Spleen (tissue), 11 donors: ENCODE measurements at regions not wholly inside any gene's neighbourhood (a gene's known extent, or its start where the extent isn't known, plus 50 kb on each side); places are given as distances from the start of the nearest gene placed in this dataset.

Experiments used
- DNase-seq: peaks from one replicate; pipeline ENCODE4 v3.0.0-alpha.2; 2020
- H3K27ac ChIP-seq, 8 donors: fragments of 200-600 bp; sonication (generic) in 7 of 8; 1 replicate in 4 of 8; 2 replicates in 4 of 8; pipeline versions ENCODE4 v1.5.0 to v1.8.0; 2016 to 2021; ENCODE audit warnings: inconsistent platforms in 4 of 8, mild to moderate bottlenecking in 4 of 8, moderate library complexity in 1 of 8
- H3K27me3 ChIP-seq, 7 donors: fragments of 200-600 bp; sonication (generic) in 6 of 7; replicated peaks in 1 of 7; 1 replicate in 4 of 7; 2 replicates in 3 of 7; pipeline versions ENCODE4 v1.5.0 to v1.8.0; 2016 to 2021; ENCODE audit warnings: inconsistent platforms in 3 of 7, mild to moderate bottlenecking in 1 of 7
- H3K36me3 ChIP-seq, 6 donors: fragments of 200-600 bp; sonication (generic) in 5 of 6; 1 replicate in 4 of 6; 2 replicates in 2 of 6; pipeline versions ENCODE4 v1.5.0 to v1.8.0; 2016 to 2021; ENCODE audit warnings: inconsistent platforms in 2 of 6
- H3K4me1 ChIP-seq, 6 donors: fragments of 200-600 bp; sonication (generic) in 5 of 6; 1 replicate in 3 of 6; 2 replicates in 3 of 6; pipeline versions ENCODE4 v1.5.0 to v1.8.0; 2016 to 2021; ENCODE audit warnings: inconsistent platforms in 3 of 6
- H3K4me3 ChIP-seq, 8 donors: fragments of 200-600 bp; sonication (generic) in 7 of 8; 1 replicate in 4 of 8; 2 replicates in 4 of 8; pipeline versions ENCODE4 v1.5.0 to v1.8.0; 2016 to 2021; ENCODE audit warnings: inconsistent platforms in 4 of 8, mild to moderate bottlenecking in 4 of 8, moderate library complexity in 2 of 8
- H3K9me3 ChIP-seq, 8 donors: fragments of 200-600 bp; sonication (generic) in 7 of 8; 1 replicate in 4 of 8; 2 replicates in 4 of 8; pipeline versions ENCODE4 v1.5.0 to v1.8.0; 2016 to 2021; ENCODE audit warnings: inconsistent platforms in 4 of 8
- CTCF ChIP-seq, 11 experiments: fragments of 200-600 bp in 7 of 11; fragments of 450-650 bp in 4 of 11; sonication (generic) in 4 of 11; IDR thresholded peaks in 8 of 11; conservative IDR thresholded peaks in 3 of 11; 1 replicate in 7 of 11; 2 replicates in 4 of 11; pipeline versions ENCODE4 v1.4.0 to v1.8.0; 2016 to 2021; ENCODE audit warnings: antibody characterized with exemption in 11 of 11, inconsistent platforms in 4 of 11, mild to moderate bottlenecking in 1 of 11
- POLR2A ChIP-seq, 3 donors: fragments of 450-650 bp; IDR thresholded peaks; one replicate each; pipeline ENCODE4 v1.5.1; 2017; ENCODE audit warnings: antibody characterized with exemption in 3 of 3, mild to moderate bottlenecking in 1 of 3
- POLR2AphosphoS5 ChIP-seq, 3 donors: sonication (generic); formaldehyde crosslinking; IDR thresholded peaks; one replicate each; pipeline ENCODE4 v1.5.1; 2017; ENCODE audit warnings: antibody characterized with exemption in 3 of 3
- WGBS, 5 donors: extraction: QIAGEN DNeasy Blood & Tissue Kit in 3 of 5; methylation state at CpG; one replicate each; pipeline versions ENCODE4 v1.1.5 to v1.1.7; 2013 to 2018; 5-methylcytosine and 5-hydroxymethylcytosine counted together
- intact Hi-C: fragments of 100-400 bp; cut with DNase I; formaldehyde crosslinking; loops from one replicate; pipeline ENCODE4 v1.15.0; 2023; ENCODE audit warnings: low total_unique reads
- donor health status: healthy with polysubstance abuse.
- donor health status: DM: no; HTN: no; CAD: no; lungs with moderate emphysema.
- donor health status: DM: no; HTN: no; CAD: no.
- donor health status: Bipolar disorder and iron deficiency.
- donor health status: healthy.
- donor health status: DM: no; HTN: no; CAD: no.
- donor health status: DM: yes; HTN: yes; CAD: no.

GRCh38 chr2:111653913-111654312 lies 230.1 kb downstream of the ANAPC1 start:
- Histone ChIP-seq H3K36me3 (no peaks in the 10 kb centered on the region), H3K27me3 (no peaks in the 10 kb centered on the region), H3K9me3 (no peaks in the 10 kb centered on the region), H3K4me3 (no peak overlapping the region), H3K27ac (no peak overlapping the region), H3K4me1 (peaks cover 0 to under 1% (median 0%) of the 10 kb centered on the region in 6 donors)
- intact Hi-C loops: no loop called here
- TF ChIP-seq POLR2A (IDR thresholded peaks at IDR 0.05) (no peak), POLR2AphosphoS5 (IDR thresholded peaks at IDR 0.05) (no peak), CTCF (IDR thresholded peaks at IDR 0.05 in 8 of 11, conservative IDR thresholded peaks at IDR 0.05 in 3 of 11) (no peak)
- no peak for DNase-seq
- WGBS, 5 donors: 83 to 98% (median 95%) methylated on average over 3 to 4 of the region's 4 CpGs

- no peaks in the 10 kb centered on the region for H3K36me3 ChIP-seq
- no peak overlapping the region for H3K27ac ChIP-seq
- no peaks in the 10 kb centered on the region for H3K27me3 ChIP-seq
- H3K9me3 ChIP-seq: no peaks in the 10 kb centered on the region
- no peak for DNase-seq
- peaks cover 0 to 10% (median 0%) of the 10 kb centered on the region in 6 donors for H3K4me1 ChIP-seq
- H3K4me3 ChIP-seq: no peak overlapping the region
- 85 to 90% (median 89%) methylated on average over 5 of the region's 5 CpGs for WGBS, 5 donors
- intact Hi-C loops: no loop called here
- TF ChIP-seq CTCF (IDR thresholded peaks at IDR 0.05 in 8 of 11, conservative IDR thresholded peaks at IDR 0.05 in 3 of 11): no peak
- no peak for TF ChIP-seq POLR2A (IDR thresholded peaks at IDR 0.05)
- TF ChIP-seq POLR2AphosphoS5 (IDR thresholded peaks at IDR 0.05): no peak
These were observed 229.2 kb downstream of the ANAPC1 start for GRCh38 chr2:111654829-111655228.

- Histone ChIP-seq H3K36me3 (no peaks in the 10 kb centered on the region), H3K27ac (no peak overlapping the region), H3K9me3 (no peaks in the 10 kb centered on the region), H3K4me1 (peaks cover 0 to 16% (median 1%) of the 10 kb centered on the region in 6 donors), H3K27me3 (no peaks in the 10 kb centered on the region), H3K4me3 (no peak overlapping the region)
- intact Hi-C loops: no loop called here
- WGBS, 5 donors: 83 to 90% (median 89%) methylated on average over 6 to 9 of the region's 9 CpGs
- DNase-seq: no peak
- TF ChIP-seq POLR2A (IDR thresholded peaks at IDR 0.05) (no peak), POLR2AphosphoS5 (IDR thresholded peaks at IDR 0.05) (no peak), CTCF (IDR thresholded peaks at IDR 0.05 in 8 of 11, conservative IDR thresholded peaks at IDR 0.05 in 3 of 11) (no peak)
These were observed 227.6 kb downstream of the ANAPC1 start for GRCh38 chr2:111656436-111656835.

GRCh38 chr2:111656894-111657293 lies 227.1 kb downstream of the ANAPC1 start:
- Histone ChIP-seq H3K4me1 (peaks cover 0 to 18% (median 1%) of the 10 kb centered on the region in 6 donors), H3K27me3 (no peaks in the 10 kb centered on the region), H3K9me3 (no peaks in the 10 kb centered on the region), H3K36me3 (no peaks in the 10 kb centered on the region), H3K4me3 (no peak overlapping the region), H3K27ac (no peak overlapping the region)
- DNase-seq: no peak
- 77 to 92% (median 84%) methylated on average over 11 of the region's 11 CpGs for WGBS, 5 donors
- TF ChIP-seq CTCF (IDR thresholded peaks at IDR 0.05 in 8 of 11, conservative IDR thresholded peaks at IDR 0.05 in 3 of 11): no peak
- no peak for TF ChIP-seq POLR2AphosphoS5 (IDR thresholded peaks at IDR 0.05)
- no peak for TF ChIP-seq POLR2A (IDR thresholded peaks at IDR 0.05)
- intact Hi-C loops: no loop called here
